ENCODE measurements at regions not wholly inside any gene's neighbourhood (a gene's known extent, or its start where the extent isn't known, plus 50 kb on each side); places are given as distances from the start of the nearest gene placed in this dataset.

DNA sequence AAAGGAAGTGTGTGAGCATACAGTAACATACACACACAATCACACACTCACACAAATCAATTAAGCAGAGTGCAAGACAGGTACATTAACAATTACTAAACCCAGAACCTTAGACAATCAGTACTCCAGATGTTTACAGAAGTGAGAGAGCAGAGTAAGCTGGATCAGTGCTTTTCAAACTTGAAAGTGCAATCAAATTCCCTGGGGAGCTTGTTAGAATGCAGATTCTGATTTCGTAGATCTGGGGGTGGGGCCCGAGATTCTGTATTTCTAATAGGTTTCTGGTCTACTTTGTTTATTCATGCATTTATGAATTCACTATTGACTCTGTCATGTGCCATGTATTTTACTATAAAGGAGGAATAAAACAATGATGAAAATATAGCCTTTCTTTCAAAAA lies 179.6 kb upstream of the PHYHIPL start:
- TF ChIP-seq CTCF (IDR thresholded peaks at IDR 0.05) (no peak), POLR2A (IDR thresholded peaks at IDR 0.05) (no peak), EP300 (IDR thresholded peaks at IDR 0.05) (no peak)
